Ammon's horn (tissue), 1 donor: ENCODE measurements at regions not wholly inside any gene's neighbourhood (a gene's known extent, or its start where the extent isn't known, plus 50 kb on each side); places are given as distances from the start of the nearest gene placed in this dataset.

Experiments used
- DNase-seq: peaks from one replicate; pipeline ENCODE4 v3.0.0-alpha.2; 2016; ENCODE audit warnings: low spot score

GRCh38 chr6:41404182-41404845 is 68.9 kb downstream of the NCR2 start:
- no peak for DNase-seq

DNA sequence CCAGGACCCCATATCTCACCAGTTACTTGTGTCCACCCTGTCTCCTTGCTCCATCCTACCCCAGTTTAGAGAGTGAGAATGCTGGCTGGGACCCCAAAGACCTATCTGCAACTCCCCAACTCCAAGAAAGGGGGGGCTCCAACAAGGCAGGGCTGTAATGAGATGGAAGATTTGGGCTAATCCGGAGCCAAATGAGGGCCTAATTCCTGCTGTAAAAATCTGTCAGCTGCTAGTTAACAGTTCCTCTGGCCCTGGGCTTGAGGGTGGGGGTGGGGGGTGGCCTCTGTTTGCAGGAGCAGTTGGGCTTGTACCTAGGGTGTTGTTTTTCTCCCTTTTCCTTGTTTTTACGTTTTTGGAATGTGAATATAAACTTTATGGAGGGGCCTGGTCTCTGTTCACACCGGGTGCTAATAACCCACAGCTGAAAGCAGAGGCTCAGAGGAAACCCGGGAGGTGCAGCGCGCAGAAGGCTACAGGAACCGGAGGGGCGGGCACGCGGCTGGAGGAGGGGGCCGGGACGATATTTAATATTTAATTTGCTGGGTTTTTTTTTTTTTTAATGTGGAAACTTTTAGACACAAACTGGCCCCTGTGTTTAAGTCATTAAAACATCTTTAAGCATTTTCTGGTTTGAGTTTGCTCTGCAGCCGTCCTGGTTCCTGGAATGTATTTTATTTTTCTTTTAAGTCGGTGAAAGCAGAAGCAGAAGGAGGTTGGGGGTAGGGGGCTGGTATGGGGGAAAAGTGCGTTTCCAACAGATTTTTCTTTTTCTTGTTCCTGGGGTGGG is 70.7 kb downstream of the NCR2 start:
- no peak for DNase-seq

- DNase-seq: no peak
These were observed 71.5 kb downstream of the NCR2 start for GRCh38 chr6:41406728-41407489.

DNA sequence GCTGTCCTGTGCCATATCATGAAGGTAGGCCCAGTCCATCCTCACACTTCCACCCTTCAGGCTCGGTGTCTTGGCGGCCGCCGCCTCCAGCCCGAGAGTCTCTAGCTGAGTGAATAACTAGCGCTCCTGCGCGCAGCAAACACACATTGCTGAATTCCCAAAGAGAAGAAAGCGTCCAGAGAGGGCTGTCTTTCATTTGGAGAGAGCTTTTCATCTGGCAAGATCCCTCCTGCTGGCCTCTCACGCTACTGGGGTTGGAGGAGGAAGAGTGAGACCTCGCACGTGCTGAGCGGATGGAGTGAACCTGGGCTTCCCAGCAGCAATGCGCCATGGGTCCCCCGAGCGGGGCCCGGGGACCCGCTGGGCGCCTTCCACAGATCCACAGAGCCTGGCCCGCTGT is 73.2 kb downstream of the NCR2 start:
- DNase-seq: no peak

DNA sequence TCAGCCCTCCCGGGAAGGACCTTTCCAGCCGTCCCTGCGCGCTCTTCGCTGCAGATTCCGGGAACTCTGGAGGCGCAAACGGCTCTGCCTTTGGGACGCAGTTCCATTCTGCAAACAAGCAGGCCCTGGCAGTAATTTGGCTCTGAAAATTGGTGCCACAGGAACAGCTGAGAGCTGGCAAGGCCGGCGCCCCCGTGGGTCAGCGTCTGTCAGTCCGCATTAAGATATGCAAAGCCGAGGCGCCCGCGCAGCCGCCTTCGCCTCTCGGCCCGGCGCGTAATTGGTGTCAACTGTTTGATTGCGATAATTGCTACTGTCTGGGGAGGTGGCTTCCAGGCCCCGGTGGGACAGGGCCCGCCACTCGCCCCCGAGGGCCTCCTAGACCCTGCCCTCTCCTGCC is 73.6 kb downstream of the NCR2 start:
- no peak for DNase-seq

GRCh38 chr6:41409489-41409888 is 74.1 kb downstream of the NCR2 start:
- no peak for DNase-seq

- DNase-seq: no peak
These were observed 76.6 kb downstream of the NCR2 start for GRCh38 chr6:41411961-41412360.

DNA sequence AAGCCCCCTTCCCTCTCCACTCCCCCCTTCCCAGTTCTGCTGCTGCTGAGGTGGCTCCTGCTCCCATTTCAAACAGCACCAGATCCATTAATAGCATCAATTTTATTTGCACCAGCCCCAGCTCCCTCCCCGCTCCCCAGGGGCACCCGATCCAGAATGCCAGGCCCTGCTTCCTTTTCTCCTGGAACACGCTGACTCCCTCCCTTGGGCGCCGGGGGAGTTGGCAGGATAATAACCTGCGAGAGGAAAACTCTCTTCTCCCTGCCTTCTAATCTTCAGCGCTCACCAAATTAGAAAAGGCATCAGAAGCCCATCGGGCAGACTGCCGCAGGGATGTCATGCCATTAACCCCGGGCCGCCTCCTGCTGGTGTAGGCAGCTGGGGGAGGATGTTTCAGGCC is 77.8 kb downstream of the NCR2 start:
- no peak for DNase-seq

DNA sequence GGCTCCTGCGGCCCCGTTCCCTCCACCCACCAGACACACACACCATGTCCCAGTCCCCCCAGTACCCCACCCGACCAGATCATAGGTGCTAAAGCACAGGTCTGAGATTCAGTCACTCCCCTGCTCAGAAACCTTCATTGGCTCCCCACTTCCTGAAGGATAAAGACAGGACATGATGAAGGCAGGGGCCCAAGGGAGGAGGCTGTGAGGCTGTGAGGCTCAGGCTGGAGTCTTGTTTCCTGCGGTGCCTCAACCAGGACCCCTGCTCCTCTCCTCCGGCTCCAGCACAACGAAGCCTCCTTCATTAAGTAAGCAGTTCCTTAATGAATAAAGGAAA is 81.1 kb downstream of the NCR2 start:
- no peak for DNase-seq

DNA sequence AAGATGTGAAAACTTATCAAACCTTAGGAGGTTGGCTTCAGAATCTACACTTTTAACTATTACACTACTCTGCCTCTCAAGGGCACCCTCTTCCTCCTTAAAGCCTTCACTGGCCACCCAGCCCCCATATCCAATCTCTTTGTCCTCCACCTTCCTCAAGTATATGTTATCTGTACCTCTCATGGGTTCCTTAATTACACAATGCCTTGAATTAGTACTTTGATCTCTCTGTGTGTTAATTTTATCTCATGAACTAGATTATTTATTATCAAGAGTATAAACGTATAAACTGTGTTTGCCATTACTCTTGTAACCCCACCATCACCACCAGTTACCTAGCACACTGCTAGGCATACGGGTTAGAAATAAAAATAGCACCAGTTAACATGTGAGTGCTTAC is 83.3 kb downstream of the NCR2 start:
- DNase-seq: no peak

GRCh38 chr6:41419385-41419784 is 84.0 kb downstream of the NCR2 start:
- DNase-seq: no peak

DNA sequence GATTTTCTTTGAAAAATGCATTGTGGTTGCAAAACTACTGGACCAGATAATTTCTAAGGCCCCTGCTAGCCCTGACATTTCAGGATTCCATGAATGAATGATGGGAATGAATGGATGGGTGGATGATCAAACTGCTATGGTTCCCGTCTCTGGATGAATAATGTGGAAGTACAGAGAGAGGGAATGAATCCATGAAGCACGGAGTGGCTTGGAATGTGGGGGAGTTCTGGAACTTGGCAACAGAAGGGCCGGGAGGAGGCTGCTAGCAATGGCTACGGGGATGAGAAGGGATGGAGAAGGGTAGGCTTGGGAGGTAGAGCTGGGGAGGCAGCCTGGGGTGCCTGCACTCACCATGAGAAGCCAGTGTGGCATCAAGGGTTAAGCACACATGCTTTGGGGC is 84.8 kb downstream of the NCR2 start:
- no peak for DNase-seq

GRCh38 chr6:41422161-41422560 is 86.8 kb downstream of the NCR2 start:
- DNase-seq: no peak

DNA sequence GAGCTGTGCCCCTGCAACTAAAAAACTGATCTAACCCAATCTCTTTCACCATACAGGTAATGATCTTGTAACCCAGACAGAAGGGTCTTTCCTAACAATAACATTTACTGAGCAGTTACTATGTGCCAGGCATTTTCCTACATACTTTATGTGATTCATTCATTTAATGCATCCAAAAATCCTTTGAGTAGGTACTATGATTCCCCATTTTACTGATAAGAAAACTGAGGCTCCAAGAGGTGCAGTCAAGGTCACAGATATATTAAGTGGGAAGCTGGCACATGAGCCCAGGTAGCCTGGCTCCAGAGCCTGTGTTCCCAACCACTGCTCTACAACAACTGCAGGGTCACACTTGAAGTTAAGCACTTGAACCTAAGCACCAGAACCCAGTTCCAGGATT is 87.6 kb downstream of the NCR2 start:
- DNase-seq: no peak

DNA sequence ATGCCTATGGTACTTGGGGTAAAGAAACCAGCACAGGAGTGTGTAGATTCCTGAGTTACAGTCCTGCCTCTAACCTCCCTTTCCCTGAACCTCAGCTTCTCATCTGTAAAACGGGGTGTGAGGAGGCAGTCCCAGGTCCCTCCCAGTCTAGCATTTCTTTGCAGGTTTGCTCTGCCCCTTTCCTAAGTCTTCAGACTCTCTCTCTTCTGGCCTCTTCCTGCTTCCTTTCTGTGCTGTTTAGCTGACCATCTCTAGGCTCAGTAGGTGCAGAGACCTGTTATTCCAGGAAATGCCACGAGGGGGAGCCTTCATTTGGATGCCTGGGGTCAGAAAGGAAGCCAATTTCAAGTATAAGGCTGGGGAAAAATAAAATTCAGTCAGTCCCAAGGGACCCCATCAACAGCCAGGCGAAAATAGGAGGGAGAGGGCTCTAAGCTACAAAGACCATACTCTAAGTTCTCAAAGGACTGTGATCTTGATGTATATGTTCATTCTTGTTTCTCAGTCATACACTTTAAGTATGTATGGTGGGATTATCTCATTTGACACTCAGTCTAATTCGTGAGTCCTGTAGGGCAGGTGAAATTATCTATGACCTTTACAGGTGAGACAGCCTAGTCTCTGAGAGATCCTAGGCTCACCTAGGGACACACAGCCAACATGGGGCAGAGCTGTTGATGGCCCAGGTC is 89.1 kb downstream of the NCR2 start:
- DNase-seq: peak; percentile 82

DNA sequence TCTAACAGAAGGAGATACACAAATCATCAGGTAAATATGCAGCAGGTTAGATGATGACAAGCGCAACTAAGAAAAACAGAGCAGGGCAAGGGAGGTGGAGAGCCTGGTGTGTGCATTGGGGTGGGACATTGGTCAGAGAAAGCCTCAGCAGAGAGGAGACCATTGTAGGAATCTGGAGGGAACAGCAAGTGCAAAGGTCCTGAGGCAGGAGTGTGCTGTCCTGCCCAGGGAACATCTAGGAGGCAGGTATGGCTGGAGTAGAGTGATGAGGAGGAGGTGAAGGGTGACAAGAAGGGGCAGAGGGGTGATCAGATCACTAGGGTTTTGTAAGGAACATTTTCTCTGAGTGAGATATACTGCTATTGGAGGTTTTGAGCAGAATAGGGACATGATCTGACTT is 90.1 kb downstream of the NCR2 start:
- DNase-seq: no peak

- no peak for DNase-seq
These were observed 91.0 kb downstream of the NCR2 start for GRCh38 chr6:41426438-41426851.

DNA sequence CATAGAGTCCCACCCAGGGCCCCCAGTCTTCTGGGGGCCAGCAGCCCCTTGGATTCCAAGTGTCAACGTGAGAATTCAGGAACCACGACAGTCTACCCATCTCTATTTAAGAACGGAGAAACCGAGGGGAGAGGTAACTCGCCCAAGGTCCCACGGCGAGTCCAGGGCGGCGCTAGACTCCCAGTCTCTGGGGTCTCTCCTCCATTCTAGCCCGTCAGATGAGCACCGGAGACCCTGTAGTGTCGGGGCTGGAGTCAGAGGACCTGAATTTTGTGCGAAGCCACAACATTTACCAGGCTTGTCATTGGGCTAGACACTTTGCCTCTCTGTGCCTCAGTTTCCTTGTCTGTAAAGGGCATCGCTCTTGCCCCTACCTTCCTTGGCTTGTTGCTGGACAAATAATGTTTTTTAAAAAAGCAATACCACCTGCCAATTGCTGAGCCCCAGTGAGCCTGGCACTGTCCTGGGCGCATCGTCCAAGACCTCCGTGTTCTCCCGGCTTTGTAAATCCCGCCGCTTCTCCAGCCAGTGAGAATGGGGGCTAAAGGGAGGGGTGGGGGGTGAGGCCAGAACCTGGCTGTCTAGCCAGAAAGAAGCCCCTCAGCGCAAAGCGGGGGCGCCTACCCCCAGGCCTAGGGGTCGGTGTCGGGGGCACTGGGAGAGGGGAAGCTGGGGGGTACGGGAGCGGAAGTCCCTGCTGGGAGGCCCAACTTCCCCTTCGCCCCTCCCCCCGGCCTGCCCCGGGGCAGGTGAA is 91.7 kb downstream of the NCR2 start:
- DNase-seq: no peak

DNA sequence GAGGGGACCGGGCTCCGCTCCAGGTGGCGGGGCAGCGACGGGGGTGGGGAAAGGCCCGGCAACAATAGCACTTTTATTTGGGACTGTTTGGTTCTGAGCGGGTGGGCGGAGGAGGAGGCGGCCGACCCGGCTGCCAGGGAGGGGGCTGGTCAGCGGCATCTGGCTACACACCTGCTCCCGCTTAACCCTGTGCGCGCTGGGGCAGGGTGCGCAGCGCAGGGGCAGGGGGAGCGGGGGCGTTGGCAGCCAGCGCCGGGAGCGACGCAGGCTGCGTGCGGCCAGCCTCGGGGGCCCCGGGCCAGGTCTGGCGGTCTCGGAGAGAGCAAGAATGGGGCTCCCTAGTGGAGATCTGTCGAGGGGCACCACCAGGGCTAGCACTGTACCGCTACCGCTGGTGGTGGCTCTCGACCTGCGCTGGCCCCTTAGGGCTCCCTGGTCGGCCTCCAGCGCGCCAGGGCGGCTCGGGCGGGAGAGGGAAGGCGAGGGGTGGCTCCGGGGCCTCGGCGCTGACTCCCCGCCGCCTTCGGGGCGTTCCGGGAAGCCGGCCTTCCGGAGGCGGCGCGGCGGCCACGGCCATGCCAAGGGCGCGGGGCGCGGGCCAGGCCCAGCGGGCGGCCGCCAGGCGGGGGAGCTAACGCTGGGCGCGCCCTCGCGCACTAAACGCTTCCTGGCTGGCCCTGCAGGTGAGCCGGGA is 92.4 kb downstream of the NCR2 start:
- DNase-seq: peak; percentile 44

DNA sequence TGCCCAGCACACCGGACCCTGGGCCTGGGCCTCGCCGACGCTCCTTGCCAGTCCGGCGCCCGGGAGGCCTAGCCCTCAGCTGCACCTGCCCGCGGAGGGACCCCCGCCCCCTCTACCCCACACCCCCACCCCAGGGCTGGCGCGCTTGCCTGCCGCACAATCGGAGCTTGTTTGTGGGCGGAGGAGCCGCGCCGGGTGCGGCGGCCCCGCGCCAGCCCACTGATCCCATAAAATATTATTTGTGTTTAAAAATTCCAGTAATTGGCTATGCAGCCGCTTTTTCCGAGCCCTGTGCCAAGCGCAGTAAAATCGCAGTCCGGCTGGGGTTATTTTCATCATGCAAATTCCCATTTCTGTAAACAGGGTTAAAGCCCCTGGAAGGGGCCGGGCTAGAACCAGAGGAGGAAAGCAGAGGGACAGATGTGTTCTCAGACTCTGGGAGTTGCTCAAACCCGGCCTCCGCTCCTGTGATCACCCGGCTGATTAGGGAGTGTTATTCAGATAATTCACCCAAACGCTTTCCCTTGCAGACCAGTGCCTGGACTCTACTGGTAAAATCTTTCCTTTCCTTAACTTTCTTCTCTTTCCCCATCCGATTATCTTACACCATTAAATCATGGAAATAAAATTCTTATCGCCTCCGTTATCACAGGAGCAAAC is 93.1 kb downstream of the NCR2 start:
- DNase-seq: no peak

DNA sequence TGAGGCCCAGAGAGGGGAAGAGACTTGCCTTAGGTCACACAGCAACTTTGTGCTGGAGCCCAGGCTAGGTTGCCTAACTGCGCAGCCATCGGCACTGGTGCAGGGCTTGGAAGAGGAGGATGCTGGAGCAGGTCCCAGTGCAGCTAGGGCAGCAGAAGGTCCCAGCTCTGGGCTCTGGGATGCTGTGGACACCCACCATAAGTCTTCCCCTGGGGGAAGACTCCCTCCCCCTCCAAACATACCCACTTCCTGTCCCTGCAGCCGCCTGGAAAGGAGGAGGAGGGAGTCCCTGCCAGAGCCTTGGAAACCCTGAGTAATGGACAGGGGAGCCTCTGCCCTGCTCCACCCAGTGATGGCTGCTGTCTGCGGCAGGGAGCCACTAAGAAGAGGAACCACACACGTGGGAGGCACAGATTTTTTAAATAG is 93.6 kb downstream of the NCR2 start:
- DNase-seq: no peak
